Activated CD4-positive, alpha-beta T cell treated with anti-CD3 and anti-CD28 coated beads, Interleukin-2, amount 50 U/mL, for 48 hours (primary cell): ENCODE measurements at regions not wholly inside any gene's neighbourhood (a gene's known extent, or its start where the extent isn't known, plus 50 kb on each side); places are given as distances from the start of the nearest gene placed in this dataset.
"Not testable (repeated sequence)": the region's sequence is repeated elsewhere in the genome, so short reads cannot be mapped to it uniquely, and the experiment has no call there.

Source experiments
- DNase-seq, 2 experiments: peaks; one replicate each; pipeline ENCODE4 v3.0.0-alpha.2; 2020

GRCh38 chr3:66816090-66816761 lies 181.9 kb upstream of the KBTBD8 start:
- no peak for DNase-seq

- DNase-seq: no peak
Observed at GRCh38 chr3:66817951-66818557, 180.1 kb upstream of the KBTBD8 start.

GRCh38 chr3:66819993-66820501 lies 178.1 kb upstream of the KBTBD8 start:
- no peak for DNase-seq

DNA sequence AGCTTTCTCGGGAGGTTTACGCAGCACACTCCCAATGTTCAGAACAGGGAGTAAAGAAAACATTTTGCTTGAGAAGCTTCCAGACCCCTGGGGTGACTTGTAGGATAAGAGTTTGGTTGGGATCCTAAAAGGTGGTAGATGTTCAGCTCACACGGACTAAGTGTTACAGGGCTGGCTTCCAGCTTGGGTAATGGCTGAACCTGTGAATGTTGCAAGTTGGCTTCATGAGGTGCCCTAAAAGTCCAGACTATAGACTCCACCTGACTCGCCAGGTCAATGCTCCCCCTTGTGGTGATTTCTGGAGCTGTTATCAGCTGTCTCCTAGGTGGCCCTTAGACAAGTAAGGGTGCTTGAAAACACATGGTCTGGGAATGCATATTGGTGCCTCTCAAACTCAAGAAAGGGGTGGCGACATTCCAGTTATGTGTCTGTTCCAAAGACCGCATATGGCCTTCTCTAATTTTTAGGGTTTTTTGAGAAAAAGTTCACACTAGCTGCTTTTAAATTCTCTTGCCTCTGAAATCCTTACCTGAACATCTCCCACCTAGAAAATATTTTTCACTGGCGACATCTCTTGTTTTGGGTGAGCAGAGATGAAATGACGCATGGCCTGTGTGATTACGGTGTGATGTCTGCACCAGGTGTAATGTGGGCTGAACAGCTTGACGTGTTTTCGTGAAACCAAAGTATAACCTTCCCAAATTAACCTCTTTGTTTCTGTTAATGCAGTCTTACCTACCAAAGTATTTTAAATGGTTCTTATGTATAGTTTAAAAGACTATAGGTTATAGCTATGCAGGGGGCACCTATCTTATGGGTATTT lies 175.7 kb upstream of the KBTBD8 start:
- DNase-seq: peak; percentile 69 to 76

GRCh38 chr3:66823009-66823397 lies 175.1 kb upstream of the KBTBD8 start:
- DNase-seq: no peak

DNA sequence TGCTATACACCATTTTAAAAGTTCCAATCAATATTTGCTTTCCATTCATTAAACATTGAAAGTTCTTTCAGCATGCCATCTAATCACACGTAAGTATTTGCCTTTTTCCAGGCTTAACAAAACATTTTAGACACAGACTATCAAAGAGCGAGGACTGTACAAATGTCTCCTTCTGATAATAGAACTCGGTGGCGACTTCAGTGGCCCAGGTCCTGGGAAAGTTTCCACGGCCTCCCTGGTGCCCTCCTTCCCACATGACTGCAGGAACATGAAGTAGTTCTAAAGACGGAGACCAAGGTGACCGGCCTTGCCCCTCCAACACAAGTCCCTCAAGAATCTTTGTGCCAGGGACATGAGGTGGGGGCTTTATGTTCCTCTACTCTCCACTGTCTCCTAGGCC lies 174.6 kb upstream of the KBTBD8 start:
- DNase-seq: no peak

- no peak for DNase-seq
Observed at GRCh38 chr3:66825375-66825774, 172.7 kb upstream of the KBTBD8 start.

- no peak for DNase-seq
Observed at GRCh38 chr3:66827726-66828125, 170.4 kb upstream of the KBTBD8 start.

- no peak for DNase-seq
Observed at GRCh38 chr3:66828303-66828702, 169.8 kb upstream of the KBTBD8 start.

- DNase-seq: no peak
Observed at GRCh38 chr3:66830301-66830700, 167.8 kb upstream of the KBTBD8 start.

GRCh38 chr3:66831931-66832330 lies 166.2 kb upstream of the KBTBD8 start:
- no peak for DNase-seq

DNA sequence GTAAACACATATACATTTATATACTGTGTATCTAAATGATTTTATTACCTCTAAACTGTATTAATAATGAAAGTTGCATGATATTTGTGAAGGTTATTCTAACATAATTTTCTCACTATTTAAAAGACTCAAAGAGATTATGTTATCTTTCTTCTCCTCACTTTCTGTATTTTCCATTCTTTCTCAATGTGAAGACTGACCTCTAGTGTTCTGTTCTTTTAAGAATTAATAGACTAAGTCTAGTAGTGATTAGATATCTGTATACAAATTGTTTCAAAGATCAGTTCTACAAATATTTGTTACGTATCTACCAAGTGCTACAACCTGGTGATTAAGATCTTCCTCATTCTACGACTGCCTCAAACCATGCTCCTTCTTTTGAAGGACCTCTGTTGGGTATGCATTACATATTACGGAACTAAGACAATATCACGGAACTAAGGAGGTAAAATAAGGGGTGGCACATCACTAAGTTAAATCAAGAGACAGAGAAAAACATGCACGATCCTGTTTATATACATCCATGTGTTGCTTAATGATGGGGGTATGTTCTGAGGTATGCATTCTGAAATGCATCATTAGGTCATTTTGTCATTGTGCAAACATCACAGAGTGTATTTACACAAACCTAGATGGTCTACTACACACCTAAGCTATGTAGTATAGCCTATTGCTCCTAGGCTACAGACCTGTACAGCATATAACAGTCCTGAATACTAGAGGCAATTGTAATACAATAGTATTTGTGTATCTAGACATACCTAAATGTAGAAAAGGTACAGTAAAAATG lies 161.5 kb upstream of the KBTBD8 start:
- no peak for DNase-seq

DNA sequence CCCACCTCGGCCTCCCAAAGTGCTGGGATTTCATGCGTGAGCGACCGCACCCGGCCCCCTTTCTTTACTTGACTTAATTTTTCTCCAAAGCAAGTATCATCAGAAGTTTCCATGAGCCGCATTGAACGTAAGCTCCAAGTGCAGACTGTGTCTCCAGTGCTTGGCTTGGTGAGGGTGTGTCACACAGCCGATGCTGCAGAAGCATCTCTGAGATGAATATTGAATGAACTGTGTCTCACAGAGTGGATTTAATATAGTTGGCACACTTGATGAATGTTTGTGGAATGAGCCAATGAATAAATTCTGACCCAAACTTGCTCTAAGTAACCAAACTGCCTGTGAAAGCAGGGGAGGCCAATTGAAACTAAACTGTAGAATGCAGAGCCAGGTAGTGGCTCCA lies 159.4 kb upstream of the KBTBD8 start:
- no peak for DNase-seq

DNA sequence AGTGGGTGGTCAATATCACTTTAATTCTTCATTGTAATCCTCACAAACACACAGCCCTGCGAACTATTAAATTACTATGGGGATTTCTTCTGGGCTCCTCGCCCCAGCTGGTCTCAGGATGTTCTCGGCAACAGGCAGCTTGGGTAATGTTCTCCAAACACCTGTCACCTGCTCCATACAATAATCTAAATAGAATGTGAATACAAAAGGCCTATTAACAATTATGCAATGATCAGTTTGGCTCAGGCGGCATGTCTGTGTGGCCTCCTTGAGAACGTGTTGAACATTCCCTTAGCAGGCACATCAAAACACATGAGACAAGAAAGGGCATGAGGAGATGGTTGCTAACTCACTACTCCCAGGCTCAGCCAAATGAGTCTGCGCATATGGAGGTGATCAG lies 158.6 kb upstream of the KBTBD8 start:
- DNase-seq: no peak

DNA sequence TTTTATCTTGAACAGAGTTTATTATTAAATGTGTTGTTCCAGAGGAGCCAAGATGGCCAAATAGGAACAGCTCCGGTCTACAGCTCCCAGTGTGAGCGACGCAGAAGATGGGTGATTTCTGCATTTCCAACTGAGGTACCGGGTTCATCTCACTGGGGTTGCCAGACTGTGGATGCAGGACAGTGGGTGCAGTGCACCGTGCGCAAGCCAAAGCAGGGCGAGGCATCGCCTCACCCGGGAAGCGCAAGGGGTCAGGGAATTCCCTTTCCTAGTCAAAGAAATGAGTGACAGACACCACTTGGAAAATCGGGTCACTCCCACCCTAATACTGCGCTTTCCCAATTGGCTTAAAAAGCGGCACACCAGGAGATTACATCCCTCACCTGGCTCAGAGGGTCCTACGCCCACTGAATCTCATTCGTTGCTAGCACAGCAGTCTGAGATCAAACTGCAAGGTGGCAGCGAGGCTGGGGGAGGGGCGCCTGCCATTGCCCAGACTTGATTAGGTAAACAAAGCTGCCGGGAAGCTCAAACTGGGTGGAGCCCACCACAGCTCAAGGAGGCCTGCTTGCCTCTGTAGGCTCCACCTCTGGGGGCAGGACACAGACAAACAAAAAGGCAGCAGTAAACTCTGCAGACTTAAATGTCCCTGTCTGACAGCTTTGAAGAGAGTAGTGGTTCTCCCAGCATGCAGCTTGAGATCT lies 155.2 kb upstream of the KBTBD8 start:
- not testable (repeated sequence) for DNase-seq

DNA sequence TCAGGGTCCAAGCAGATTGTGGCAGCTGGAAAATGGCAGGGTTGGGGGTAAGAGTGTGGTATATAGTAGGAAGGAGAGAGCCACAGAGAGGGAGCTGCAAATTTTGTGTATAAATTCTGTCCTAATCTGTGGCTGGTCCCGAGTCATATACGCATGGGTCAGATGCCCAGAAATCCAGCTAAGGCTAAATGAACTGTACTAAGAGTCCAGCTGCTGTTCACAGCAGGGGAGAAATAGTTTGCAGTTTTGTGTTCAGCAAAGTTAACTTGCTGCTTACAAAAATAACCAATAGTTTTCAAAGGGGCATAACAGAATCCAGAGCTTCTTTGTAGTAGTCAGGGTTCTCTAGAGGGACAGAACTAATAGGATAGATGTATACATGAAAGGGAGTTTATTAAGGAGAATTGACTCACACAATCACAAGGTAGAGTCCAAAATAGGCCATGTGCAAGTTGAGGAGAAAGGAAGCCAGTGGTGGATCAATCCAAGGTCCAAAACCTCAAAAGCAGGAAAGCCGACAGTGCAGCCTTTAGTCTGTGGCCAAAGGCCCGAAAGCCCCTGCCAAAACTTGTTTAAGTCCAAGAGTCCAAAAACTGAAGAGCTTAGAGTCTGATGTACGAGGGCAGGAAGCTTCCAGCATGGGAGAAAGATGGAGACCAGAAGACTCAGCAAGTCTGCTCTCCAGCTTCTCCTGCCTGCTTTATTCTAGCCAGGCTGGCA lies 146.1 kb upstream of the KBTBD8 start:
- no peak for DNase-seq

DNA sequence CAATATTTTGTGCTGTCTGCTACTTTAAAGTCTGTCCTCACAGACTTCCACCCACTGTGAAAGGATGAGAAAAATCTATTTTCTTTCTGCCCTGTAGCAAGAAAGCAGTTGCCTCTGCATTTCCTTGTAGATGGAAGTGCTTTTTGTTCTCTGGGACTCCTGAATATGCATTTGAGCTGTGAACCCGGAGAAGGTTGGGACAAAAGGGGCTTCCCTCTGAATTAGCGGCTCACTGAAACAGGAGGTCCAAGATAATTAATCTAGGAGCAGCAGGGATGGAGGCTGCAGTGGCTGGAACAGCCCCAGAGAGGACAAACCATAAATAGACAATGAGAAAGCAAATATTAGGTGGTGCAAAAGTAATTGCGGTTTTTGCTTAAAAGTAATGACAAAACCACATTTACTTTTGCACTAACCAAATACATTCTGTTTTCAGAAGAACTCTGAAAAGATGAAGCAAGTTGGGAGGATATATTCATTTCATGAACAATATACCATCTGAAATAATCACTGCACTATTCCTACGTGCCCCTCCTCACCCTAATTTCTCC lies 143.4 kb upstream of the KBTBD8 start:
- no peak for DNase-seq

- no peak for DNase-seq
Observed at GRCh38 chr3:66856533-66856932, 141.6 kb upstream of the KBTBD8 start.

DNA sequence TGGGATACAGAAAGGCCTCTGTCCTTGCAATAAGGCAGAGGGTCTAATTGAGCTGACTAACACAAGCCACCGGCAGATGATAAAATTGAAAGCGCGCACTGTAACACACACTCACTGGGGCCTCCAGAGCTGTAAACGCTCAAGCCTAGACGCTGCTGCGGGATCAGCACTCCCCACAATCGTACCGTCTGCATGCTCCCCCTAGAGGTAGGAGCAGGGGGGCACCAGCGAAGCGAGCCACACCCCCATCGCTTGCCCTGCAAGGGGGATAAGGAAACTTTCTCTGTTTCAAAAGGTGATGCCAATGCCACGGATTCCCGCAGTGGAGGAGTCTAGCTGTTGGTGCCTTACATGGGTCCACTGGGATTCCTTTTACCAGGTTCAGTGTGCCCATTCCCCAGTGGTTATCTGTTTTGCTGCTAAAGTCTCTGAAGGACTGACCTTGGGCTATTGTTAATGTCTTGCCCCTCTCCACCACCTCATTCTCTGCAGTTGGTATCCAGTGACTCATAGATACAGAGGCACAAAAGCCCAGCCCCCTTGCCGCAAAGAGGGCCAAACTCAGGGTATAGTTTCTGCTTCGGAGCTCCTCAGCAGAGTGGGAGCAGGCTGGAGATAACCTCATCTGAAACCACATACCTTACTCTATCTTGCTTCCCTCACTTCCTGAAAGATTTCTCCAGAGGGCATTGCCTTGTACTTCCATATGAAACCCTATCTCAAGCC lies 139.3 kb upstream of the KBTBD8 start:
- no peak for DNase-seq

DNA sequence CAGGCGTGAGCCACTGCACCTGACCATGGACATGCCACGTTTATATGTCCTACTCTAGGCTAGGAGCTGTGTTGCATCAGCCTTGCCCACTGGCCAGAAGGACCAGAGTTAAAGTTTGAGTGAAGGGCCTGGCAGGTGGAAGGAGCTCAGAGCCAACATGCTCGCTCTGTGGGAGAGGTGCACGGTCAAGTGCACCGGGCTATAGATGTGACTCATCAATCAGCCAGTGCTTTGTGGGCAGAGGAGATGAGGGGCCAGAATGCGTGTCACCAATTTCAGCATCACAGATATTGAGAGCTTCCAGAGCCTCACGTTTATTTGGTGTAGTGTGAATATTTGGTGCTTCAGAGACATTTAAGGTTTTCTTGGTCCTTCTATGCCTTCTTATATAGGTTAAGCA lies 137.3 kb upstream of the KBTBD8 start:
- no peak for DNase-seq
